Astrocyte (in vitro differentiated cells and primary cell): ENCODE measurements at regions not wholly inside any gene's neighbourhood (a gene's known extent, or its start where the extent isn't known, plus 50 kb on each side); places are given as distances from the start of the nearest gene placed in this dataset.

ENCODE experiments used
- EZH2 ChIP-seq: IDR thresholded peaks from 2 replicates; pipeline ENCODE4 v1.6.1; 2012; ENCODE audit warnings: mild to moderate bottlenecking, low read length, inconsistent platforms; ENCODE audit not compliant: insufficient read depth
- TF ChIP-seq, protein P1 (sequence below): IDR thresholded peaks from 2 replicates; pipeline ENCODE4 v1.5.1; 2011; ENCODE audit warnings: low read depth, mild to moderate bottlenecking, inconsistent platforms, low read length, moderate library complexity; ENCODE audit not compliant: insufficient read depth

DNA sequence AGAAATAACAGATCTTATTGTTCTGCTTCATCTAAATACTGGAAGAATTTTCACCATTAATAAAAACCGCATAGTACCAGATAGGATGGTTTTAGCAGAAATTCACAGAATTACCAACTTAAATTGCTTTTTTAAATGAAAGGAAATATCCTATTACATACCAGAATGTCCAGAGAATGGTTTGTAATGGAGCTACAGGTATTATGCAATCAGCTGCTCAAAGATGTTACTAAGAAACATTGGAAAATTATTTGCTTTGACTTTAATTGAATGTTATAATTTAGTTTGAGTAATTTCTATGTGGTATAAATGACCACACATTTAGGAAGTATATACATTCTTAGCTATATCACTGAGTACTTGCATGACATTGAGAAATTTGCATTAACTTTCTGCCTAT lies 338.3 kb downstream of the ETV1 start:
- TF ChIP-seq, protein P1, sequence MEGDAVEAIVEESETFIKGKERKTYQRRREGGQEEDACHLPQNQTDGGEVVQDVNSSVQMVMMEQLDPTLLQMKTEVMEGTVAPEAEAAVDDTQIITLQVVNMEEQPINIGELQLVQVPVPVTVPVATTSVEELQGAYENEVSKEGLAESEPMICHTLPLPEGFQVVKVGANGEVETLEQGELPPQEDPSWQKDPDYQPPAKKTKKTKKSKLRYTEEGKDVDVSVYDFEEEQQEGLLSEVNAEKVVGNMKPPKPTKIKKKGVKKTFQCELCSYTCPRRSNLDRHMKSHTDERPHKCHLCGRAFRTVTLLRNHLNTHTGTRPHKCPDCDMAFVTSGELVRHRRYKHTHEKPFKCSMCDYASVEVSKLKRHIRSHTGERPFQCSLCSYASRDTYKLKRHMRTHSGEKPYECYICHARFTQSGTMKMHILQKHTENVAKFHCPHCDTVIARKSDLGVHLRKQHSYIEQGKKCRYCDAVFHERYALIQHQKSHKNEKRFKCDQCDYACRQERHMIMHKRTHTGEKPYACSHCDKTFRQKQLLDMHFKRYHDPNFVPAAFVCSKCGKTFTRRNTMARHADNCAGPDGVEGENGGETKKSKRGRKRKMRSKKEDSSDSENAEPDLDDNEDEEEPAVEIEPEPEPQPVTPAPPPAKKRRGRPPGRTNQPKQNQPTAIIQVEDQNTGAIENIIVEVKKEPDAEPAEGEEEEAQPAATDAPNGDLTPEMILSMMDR = no peak
- TF ChIP-seq EZH2 = no peak
